ENCODE measurements at regions not wholly inside any gene's neighbourhood (a gene's known extent, or its start where the extent isn't known, plus 50 kb on each side); places are given as distances from the start of the nearest gene placed in this dataset.

- H3K27ac ChIP-seq, result no peak overlapping the region
- no peaks in the 10 kb centered on the region for H3K36me3 ChIP-seq
- H3K4me3 ChIP-seq, result no peak overlapping the region
- H3K9me3 ChIP-seq (ENCODE audit: low read depth), result no peaks in the 10 kb centered on the region
- H3K4me1 ChIP-seq (ENCODE audit: low read depth), result peaks cover 7% of the 10 kb centered on the region
- no peak for TF ChIP-seq CTCF (IDR thresholded peaks at IDR 0.05; ENCODE audit: low read depth, low read length)
- no peak for DNase-seq (ENCODE audit: low read depth in 1 of 2, low spot score in 1 of 2)
- no peaks in the 10 kb centered on the region for H3K27me3 ChIP-seq
Measured at GRCh38 chr10:10389182-10389581, 628.5 kb upstream of the CELF2 start.

- Histone ChIP-seq H3K27me3 (no peaks in the 10 kb centered on the region), H3K36me3 (no peaks in the 10 kb centered on the region), H3K27ac (no peak overlapping the region), H3K4me3 (no peak overlapping the region), H3K4me1 (ENCODE audit: low read depth) (no peaks in the 10 kb centered on the region), H3K9me3 (ENCODE audit: low read depth) (no peaks in the 10 kb centered on the region)
- no peak for TF ChIP-seq CTCF (IDR thresholded peaks at IDR 0.05; ENCODE audit: low read depth, low read length)
- DNase-seq (ENCODE audit: low read depth in 1 of 2, low spot score in 1 of 2), result no peak
Measured at GRCh38 chr10:10392511-10392910, 625.2 kb upstream of the CELF2 start.

DNA sequence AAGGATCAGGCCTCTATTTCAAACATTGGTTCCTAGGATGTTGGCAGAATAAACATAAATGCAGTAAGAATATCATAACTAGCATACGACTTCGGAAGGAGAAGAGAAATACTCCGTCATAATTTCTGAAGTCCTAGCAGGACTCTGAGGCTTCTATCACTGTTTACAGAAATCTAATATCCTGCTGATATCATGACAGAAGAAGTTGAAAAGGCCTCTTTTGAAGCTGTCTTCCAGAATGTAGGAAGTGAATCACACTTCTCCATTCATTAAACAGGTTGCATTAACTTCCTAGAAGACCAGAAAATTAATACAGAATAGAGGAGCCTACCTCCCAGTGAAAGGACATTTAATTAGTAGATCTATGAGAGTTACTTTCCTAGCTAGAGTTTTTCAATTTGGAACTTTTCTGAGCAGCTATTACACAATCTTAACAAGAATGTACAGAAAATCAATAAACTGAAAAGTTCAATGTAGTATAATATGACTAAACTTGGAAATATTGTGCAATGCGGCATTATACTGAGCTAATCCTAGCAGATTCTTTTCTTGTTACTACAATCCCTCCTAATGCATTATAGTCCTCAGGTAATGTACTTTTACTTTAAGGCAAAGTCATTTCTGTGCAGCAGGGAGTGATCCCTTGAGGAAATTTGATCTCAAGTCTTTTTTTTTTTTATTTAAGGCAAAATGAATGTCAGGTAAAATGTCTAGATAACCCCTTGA lies 622.6 kb upstream of the CELF2 start:
- DNase-seq (ENCODE audit: low read depth in 1 of 2, low spot score in 1 of 2), result peak in 1 of 2 donors; percentile 13
- no peak for TF ChIP-seq CTCF (IDR thresholded peaks at IDR 0.05; ENCODE audit: low read depth, low read length)
- H3K27ac ChIP-seq, result no peak overlapping the region
- no peaks in the 10 kb centered on the region for H3K9me3 ChIP-seq (ENCODE audit: low read depth)
- H3K36me3 ChIP-seq, result no peaks in the 10 kb centered on the region
- H3K27me3 ChIP-seq, result no peaks in the 10 kb centered on the region
- H3K4me3 ChIP-seq, result no peak overlapping the region
- H3K4me1 ChIP-seq (ENCODE audit: low read depth), result no peaks in the 10 kb centered on the region

DNA sequence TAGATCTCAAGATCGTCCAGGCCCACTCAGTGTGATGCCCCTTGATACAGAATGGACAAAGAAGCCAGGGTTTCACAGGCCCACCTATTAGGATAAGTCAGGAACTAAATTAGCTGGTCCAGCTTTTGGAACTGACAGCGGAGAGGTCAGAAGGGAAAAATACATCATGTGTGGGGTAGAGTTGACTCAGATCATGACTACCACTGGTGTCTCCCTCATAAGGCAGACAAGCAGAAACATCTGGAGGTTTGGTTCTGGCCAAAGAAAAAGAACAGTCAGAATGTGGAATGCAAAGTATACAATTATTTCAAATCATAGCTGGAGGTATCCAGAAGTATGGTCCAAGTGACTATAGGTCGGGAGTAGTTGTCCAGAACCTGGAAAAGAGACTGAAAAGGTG lies 621.1 kb upstream of the CELF2 start:
- H3K9me3 ChIP-seq (ENCODE audit: low read depth), result no peaks in the 10 kb centered on the region
- no peak for DNase-seq (ENCODE audit: low read depth in 1 of 2, low spot score in 1 of 2)
- no peak overlapping the region for H3K27ac ChIP-seq
- no peak overlapping the region for H3K4me3 ChIP-seq
- H3K36me3 ChIP-seq, result no peaks in the 10 kb centered on the region
- TF ChIP-seq CTCF (IDR thresholded peaks at IDR 0.05; ENCODE audit: low read depth, low read length), result no peak
- no peaks in the 10 kb centered on the region for H3K27me3 ChIP-seq
- no peaks in the 10 kb centered on the region for H3K4me1 ChIP-seq (ENCODE audit: low read depth)

GRCh38 chr10:10397906-10398305 lies 619.8 kb upstream of the CELF2 start:
- Histone ChIP-seq H3K36me3 (no peaks in the 10 kb centered on the region), H3K4me3 (no peak overlapping the region), H3K9me3 (ENCODE audit: low read depth) (no peaks in the 10 kb centered on the region), H3K27me3 (no peaks in the 10 kb centered on the region), H3K4me1 (ENCODE audit: low read depth) (no peaks in the 10 kb centered on the region), H3K27ac (no peak overlapping the region)
- TF ChIP-seq CTCF (IDR thresholded peaks at IDR 0.05; ENCODE audit: low read depth, low read length), result no peak
- no peak for DNase-seq (ENCODE audit: low read depth in 1 of 2, low spot score in 1 of 2)
